Right lobe of liver (tissue), 4 donors: ENCODE measurements at regions not wholly inside any gene's neighbourhood (a gene's known extent, or its start where the extent isn't known, plus 50 kb on each side); places are given as distances from the start of the nearest gene placed in this dataset.

Source experiments
- POLR2A ChIP-seq: fragments of 450-650 bp; IDR thresholded peaks from one replicate; pipeline ENCODE4 v1.6.1; 2017; ENCODE audit warnings: antibody characterized with exemption, mild to moderate bottlenecking
- TF ChIP-seq, protein P1 (sequence below), 4 donors: fragments of 200-600 bp in 3 of 4; fragments of 450-650 bp in 1 of 4; IDR thresholded peaks; one replicate each; pipeline versions ENCODE4 v1.5.1 to v1.8.0; 2016 to 2022; ENCODE audit warnings: antibody characterized with exemption in 4 of 4, mild to moderate bottlenecking in 2 of 4
- donor health status: DM: no; HTN: no; CAD: no.
- donor health status: DM: no; HTN: no; CAD: no.
- donor health status: DM: no; HTN: yes; CAD: no.

DNA sequence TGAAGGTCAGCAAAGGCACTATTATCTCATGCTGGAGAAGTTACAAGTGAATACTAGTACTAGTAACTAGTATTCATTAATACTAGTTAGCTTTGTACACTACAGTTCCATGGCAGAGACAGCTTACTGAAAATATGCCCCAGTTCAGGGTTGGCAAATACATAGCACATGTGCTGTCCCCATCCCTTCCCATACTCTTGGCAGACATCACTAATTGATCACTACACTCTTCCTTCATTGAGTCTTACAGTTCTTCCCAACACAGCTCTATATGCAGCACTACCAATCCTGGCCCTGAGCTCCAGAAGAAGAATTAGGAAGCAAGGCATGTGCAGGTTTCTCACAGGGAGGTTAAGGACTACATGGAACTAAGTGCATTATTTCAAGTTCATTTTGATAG, 168.3 kb upstream of the EEA1 start:
- TF ChIP-seq, protein P1, sequence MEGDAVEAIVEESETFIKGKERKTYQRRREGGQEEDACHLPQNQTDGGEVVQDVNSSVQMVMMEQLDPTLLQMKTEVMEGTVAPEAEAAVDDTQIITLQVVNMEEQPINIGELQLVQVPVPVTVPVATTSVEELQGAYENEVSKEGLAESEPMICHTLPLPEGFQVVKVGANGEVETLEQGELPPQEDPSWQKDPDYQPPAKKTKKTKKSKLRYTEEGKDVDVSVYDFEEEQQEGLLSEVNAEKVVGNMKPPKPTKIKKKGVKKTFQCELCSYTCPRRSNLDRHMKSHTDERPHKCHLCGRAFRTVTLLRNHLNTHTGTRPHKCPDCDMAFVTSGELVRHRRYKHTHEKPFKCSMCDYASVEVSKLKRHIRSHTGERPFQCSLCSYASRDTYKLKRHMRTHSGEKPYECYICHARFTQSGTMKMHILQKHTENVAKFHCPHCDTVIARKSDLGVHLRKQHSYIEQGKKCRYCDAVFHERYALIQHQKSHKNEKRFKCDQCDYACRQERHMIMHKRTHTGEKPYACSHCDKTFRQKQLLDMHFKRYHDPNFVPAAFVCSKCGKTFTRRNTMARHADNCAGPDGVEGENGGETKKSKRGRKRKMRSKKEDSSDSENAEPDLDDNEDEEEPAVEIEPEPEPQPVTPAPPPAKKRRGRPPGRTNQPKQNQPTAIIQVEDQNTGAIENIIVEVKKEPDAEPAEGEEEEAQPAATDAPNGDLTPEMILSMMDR (IDR thresholded peaks at IDR 0.05), result no peak
- TF ChIP-seq POLR2A, result no peak
